ENCODE measurements at regions not wholly inside any gene's neighbourhood (a gene's known extent, or its start where the extent isn't known, plus 50 kb on each side); places are given as distances from the start of the nearest gene placed in this dataset.

DNA sequence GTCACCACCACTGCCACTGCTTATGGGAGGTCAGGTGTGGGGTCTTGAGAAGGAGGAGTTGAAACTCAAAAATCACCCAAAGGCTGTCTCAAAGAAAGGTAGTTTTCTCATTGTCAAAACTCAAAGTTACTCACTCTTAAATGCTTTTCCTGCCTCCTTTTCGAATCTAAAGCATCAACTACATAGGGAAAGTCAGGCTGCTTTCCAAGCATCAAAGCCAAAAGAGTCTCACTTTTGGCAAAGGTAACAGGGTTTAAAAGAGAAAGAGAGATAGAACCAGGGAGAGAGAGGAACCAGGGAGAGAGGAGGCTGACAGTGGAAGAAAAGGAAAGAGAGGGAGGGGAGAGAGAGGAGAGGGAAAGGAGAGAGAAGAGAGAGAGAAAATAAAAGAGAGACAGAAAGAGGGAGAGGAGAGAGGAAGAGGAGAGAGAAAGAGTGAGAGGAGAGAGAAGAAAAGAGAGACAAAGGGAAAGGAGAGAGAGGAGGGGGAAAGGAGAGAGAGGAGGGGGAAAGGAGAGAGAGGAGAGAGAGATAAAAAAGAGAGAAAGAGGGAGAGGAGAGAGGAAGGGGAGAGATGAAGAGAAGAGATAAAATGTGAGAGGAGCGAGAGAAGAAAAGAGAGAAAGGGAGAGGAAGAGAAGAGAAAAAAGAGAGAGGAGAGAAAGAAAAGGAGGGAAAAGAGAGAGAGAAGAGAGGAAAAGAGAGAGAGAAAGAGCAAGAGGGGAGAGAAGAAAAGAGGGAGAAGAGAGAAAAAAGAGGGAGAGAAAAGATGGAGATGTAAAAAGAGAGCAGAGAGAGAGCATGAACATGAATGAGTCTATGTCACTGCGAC is 262.0 kb upstream of the TSHZ3 start:
- no peak for DNase-seq

DNA sequence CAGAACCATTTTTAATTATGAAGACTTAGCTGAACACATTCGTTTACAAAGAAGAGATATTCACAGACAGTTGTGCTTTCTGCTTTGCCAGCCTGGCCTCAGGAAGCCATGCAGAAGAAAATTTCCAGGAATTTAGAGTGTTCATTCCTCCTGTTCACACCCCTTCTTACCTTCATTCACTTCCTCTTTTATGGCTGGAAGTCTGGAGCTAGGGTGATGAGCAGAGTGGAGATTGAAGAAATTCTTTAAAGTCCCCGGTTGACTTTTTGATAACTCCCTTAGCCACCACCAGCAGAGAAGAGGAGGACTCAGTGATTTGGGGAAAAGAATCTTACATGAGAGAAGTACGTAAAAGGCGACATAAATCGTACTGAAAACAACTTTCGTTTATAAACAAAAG is 263.6 kb upstream of the TSHZ3 start:
- DNase-seq, result no peak

DNA sequence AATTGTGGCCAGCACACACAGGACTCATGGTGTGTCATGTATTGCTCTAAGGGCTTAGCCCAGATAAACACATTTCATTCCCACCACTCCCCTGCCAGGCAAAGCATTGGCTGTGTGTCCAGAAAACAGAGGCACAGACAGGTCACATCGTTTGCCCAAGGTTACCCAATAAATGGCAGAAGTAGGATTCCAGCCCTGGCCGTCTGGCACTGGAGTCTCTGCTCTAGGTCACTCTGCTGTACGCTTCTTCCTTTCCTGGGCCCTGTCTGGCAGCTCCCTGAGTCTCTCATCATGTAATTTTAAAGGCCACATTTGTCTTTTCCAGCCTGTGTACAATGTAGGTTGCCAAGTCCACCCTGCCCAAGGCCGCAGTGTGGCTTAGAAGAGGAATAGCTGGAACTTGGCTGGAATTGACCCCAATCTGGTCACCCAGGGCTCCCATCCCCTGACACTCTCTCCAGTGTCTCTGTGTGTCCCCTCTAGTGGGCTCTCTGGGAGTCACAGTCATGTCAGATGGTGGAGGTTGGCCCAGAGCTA is 264.5 kb upstream of the TSHZ3 start:
- no peak for DNase-seq

DNA sequence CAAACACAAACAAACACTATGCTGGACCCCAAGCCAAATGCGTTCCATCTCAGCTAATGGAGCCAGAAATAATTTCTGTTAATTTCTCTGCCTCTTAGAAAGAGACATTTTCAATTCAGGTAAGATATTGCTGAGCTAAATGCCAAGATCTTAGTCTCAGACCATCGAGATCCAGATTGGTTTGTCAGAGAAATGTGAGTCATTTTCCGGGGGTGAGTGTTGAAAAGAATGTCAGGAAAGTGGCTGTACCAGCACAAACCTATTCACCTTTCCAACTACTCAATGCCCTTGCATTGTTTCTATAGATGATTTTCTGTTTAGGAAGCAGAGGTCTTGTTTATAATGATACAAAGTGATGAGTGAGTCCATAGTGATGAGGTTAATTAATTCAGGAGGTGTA is 266.8 kb upstream of the TSHZ3 start:
- no peak for DNase-seq

DNA sequence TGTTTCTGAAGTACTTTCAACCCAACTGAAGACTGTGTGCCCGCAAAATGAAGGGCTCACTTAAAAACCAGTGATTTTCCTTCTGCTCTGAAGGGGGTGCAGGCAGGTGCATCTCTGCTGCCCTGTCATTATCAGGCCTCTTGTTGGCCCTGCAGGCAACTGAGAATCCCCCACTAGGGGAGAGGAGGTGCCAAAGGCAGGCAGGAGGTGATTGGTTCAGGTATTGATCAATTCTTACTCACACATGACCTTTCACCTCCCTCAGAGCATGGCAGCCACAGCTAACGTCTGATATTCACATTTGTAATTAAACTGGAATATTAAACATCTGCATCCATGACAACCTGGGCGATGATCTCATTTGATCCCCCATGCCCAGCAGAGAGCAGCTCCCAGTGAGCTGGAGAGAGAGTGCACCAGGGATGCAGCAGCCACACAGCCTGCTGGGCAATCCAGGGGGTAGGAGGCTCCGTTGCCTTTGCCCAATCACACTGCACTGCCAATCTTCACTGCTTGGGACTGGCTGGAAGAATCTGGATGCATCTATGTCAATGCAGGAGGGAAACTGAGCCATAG is 267.9 kb upstream of the TSHZ3 start:
- no peak for DNase-seq

DNA sequence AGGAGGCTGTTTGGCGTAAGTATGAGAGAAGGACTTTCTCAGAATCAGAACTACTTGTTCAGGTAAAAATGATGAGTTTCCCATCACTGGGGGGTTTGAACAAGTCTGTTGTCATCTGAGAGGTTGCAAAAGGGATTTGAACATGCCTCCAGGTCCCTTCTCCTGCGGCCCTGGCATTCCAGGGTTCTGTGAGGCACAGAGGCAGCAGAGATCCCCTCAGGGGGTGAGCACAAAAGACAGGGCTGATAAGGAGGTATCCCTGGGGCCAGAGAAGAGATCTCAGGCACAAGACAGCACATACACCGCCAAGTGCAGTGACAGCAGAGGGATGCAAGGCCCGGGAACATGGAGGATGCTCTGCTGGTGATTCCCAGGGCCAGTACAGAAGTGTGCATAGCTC is 275.8 kb upstream of the TSHZ3 start:
- DNase-seq, result no peak

DNA sequence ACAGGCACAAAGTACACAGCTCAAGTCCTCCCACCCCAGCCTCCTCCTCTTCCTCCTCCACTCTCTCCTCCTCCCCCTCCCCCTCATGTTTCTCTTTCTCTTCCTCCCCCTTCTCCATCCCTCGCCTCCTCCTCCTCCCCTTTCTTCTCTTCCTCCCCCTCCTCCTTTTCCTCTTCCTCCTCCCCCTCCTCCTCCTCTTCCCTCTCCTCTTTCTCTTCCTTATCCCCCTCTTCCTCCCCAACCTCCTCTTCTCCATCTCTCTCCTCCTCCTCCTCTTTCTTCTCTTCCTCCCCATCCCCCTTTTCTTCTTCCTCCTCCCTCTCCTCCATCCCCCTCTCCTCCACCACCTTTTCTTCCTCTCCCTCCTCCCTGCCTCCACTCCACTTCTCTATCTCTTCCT is 276.3 kb upstream of the TSHZ3 start:
- DNase-seq, result no peak

DNA sequence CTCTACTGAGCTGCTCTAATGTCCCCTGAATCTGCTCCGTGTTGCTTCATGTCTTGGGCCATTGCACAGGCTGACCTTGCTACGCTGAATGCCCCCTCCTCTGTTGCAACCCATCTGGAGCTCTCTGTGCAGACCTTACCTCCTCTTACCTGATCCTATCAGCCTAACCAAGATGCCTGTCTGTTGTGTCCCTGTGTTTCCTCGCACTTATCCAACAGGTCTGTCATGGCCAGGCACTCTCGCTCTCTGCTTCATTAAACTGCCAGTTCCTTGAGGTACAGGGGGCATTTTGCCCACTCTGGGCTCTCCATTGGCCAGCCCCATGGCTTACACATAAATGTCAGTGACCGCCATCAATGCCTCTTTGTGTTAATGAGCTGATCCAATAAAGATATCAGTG is 277.7 kb upstream of the TSHZ3 start:
- DNase-seq, result no peak

DNA sequence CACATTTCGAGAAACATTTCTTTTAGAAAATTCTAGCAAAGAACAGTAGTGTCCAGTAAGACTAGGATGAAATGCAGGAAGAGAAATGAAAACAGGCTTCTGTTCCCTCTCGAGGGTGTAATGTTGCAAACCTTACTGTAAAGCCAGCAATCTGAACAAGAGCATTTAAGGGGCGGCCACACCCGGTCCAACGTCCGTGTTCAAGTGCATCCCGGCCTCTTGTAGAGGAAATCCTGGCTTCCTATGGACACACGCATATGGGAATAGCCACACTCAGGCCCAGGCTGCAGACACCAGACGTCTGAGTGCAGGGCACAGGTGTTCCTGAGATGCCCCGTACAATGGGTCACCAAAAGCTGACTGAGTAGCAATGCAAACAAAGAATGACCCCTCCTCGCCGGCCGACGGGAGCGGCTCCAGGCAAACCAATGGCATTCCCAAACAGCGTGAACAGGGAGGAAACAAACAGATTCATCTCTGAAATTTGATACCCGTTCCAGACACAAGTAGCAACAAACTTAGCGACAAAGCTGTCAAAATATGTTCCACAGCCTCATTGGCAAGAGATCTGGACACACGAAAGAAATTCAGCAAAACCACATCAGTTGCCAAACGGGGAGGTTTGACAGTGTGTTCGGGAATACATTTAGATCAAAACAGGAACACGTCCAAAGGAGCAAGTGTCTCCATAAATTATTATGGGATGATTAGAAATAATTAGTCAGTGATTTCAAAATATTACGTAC is 278.6 kb upstream of the TSHZ3 start:
- DNase-seq, result no peak

DNA sequence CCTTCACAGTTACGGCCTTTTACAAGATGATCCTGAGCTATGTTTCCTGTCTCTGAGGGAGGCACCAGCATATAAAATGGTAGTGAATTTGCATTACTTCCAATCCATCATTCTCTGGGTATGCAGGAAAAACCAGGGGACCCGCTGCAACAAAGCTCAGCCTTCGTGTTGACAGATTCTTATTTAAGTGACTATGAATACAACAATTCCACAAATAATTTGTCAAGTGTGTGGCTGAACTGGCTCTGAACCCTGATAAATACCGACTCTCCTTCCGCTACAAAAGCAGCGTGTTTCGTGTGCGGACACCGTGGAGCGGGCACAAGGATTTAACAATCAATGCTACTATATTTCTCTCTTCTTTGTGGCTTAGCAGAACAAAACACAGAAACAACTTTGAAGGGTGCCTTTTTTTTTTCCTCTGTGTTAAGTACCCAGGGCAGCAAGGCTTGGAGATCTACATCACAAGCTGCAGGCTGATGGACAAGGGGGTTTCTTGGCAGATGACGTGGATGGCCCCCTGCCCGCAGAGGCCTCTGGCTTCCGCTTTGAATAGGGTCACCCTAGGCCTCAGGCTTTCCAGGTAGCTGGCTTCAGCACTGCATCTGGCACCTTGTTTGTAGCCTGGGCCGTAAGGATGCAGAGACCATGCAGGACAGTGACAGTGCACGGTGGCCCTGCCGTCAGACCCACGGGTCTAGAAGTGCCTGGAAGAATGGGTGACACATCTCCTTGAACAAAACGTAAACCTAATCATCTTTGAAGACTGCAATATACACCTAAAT is 280.5 kb upstream of the TSHZ3 start:
- DNase-seq, result no peak

DNA sequence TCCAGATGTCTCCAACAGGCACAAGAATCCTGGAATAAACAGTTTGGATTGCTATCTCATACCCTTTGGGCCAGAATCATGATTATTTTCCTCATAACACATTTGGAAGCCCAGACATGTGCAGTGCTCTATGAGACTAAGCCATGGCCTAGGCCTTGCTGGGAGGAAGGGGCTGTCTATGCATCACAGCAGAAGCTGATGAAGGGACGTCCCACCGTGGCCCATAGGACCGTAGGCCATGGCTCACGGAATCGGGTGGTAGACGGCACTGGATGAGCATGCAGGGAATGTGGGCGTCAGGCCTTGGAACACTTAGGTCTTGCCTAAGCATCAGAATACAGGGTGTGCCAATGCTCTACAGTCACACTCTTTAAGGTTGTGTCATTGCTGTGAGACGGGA is 283.8 kb upstream of the TSHZ3 start:
- DNase-seq, result no peak

DNA sequence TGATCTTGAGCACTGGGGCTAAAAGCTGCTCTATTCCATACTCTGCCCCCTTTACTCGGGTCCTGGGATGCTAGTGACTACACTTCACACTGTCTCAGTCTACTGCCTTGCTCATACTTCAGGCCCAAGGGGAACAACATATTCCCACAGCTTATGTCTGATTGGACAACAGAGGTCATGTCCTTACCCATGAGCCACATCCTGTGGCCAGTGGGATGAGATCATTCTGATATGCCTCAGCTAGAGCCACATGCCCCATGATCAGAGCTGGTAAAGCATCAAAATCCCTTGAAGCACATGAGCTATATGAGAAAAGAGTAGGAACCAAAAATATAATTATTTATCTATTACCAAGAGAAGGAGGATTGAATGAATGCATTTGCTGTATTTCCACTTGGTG is 290.1 kb upstream of the TSHZ3 start:
- DNase-seq, result no peak

DNA sequence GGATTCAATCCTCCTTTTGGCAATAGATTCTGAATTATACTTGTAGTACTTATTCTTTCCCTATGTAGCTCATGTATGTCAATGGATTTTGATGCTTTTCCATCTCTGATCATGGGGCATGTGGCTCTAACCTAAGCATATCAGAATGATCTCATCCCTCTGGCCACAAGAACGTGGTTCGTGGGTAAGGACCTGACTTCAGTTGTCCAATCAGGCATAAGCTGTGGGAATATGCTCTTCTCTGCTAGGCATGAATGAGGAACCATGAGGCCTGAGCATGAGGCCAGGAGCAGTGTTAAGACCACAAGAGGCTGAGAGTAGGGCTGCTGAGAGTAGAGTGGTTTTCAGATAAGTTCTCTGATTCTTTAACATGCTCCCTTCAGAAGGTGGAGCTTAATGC is 292.4 kb upstream of the TSHZ3 start:
- no peak for DNase-seq

DNA sequence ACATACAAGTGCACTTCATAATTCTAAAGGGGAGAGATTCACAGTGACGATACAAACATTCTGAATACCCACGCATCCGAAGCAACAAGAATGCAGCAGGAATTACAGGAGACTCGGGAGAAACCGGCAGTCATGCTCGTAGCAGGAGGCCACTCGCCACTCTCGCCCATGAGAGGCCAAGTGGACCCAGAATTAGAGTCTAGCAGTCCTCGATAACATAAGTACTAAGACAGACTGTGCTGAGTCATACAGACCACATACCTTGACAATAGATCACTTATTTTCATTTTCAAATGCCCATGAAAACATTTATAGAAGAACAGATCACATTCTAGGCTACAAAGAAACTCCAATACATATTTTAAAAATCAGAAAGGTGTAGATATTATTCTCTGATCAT is 299.1 kb upstream of the TSHZ3 start:
- DNase-seq, result no peak

DNA sequence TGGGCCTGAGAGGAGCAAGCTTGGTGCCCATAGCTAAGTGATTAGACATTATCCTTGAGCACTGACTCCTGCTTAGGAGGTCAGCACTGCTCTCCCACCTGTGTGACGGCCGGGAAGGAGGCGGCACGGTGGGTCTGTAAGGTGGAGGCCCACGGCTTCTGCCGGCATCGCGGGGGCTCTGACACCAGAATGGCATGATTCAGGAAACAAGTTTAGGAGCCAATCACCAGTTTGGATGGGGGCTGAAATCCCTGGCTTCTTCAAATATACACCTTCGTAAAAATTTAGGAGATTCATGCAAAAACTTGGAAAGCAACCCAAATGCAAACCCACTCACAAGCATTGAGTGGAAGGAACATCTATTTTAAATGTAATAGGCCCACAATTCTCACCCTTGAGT is 307.3 kb upstream of the TSHZ3 start:
- no peak for DNase-seq

DNA sequence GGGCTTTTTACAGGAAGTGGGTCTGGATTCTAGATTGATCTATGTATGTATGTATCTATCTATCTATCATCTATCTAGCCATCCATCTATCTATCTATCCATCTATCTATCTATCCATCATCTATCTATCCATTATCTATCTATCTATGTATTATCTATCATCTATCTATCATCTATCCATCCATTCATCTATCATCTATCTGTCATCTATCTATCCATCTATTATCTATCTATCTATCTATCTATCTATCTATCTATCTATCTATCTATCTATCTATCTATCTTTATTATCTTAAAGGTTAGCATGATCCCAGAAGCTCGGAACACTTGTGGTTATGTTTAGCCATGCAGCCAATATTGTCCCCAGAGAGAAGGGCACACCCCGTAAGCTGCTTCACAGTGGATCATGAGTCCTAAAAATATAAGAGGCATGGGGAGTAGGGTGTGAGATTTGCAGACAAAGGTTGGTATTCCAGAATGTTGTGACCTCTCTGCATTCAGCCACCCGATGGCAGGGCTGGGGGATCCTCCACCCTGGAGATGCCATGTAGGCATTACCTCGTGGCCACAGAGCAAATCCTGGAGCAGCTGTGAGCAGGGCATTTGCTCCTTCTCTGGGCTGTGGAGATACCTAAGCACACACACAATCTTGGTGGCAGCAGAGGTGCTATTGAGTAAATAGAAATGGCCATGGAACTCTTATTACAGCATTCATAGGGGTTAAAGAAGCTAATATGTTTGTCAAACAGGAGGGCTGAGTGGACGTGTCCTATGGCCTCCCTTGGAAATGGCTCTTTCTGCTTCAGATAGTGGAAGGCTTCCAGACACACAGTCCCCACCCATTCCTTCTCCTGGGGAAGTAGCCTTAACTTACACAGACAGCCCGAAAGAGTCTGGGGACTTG is 310.0 kb upstream of the TSHZ3 start:
- no peak for DNase-seq

DNA sequence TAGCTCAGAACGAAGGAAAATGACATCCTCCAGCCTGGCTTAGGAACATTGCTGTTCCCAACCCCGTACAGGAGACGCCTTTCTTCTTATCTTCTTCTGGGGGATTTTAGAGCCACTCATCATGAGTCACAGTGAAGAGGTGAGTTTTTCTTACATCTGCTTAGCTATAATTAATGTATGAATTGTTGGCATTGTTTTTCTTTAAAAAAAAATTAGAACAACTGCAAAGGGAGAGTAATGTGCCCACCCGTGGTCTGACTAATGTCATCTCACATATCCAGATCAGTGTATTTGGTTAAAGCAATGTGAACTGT is 310.6 kb upstream of the TSHZ3 start:
- no peak for DNase-seq

DNA sequence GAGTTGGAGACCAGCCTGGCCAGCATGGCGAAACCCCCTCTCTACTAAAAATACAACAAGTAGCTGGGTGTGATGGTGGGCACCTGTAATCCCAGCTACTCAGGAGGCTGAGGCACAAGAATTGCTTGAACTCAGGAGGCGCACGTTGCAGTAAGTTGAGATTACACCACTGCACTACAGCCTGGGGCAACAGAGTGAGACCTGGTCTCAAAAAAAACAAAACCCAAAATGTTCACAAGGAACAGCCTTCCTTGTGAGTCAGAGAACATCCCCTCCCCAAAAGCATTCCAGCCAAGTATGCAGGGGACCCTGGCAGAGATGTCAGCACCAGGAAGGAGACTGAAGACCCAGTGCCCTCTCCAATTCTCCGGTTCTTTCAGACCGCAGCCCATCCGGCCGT is 314.9 kb upstream of the TSHZ3 start:
- no peak for DNase-seq

DNA sequence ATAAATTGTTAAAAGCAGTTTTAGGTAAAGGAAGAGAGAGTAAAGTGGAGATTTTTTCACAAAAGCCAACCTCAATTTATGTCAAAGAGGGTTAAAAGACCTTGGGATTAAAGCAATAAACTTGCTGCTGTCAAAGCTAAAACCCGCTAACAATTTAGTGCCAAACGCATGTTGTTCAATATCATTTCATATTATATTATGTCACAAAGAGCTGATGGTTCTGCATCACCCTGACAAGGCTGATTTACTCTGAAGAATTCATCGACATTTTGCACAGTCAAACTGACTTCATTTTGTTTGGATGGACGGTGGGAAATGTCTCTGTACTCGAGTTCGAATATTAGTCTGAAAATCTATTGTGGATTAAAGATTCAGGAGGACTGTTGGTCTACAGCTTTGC is 315.8 kb upstream of the TSHZ3 start:
- DNase-seq, result no peak

DNA sequence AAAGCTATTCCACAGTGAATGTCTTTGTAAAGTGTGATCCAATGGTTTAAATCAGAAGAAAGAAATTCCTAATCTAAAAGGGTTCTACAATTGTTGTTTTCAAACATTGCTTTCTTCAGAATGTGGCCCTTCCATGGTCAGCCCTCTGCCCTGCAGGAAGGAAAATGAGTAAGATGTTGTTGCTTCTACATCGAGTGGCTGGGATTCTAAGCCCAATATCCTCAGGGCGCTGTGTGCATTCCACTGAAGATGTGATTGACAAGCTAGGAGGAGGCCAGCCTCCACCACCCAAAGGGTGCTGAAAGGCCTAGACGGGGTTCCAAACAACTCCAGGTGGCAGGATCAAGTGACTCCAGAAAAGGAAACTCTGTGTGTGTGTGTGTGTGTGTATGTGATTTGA is 316.9 kb upstream of the TSHZ3 start:
- DNase-seq, result no peak

DNA sequence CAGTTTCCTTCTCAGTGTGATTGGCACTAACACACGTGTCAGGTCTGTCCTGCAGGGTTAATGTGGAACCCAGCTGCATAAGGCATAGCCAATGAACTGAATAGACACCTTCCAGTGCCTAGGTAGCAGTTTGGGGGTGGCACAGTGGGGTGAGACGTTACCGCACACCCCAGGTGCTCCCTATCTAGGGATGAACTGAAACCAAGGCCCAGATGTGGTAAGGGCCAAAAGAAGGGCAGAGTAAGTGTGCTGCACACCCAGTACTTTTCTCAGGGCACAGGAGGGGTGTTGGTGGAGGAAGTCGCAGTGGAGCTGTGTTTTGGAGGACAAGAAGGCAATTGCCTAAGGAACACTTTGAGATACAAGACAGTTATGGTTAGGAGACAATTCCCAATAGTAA is 317.9 kb upstream of the TSHZ3 start:
- no peak for DNase-seq

DNA sequence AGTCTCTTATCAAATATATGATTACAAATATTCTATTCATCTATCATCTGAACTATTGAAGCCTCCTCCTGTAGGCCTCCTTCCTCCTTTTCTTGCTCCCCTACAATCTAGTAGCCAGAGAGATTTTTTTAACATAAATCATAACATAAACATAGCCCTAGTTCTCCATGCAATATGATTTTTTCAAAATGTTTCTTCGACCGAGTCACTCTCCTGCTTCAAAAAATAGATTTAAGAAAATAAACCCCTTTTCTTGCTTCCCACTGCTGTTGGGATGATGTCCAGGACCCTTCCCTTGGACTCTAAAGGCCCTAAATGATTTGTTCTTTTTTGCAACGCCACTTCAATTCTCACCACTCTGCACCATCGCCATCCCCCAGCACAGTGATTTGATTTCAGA is 319.7 kb upstream of the TSHZ3 start:
- DNase-seq, result no peak

Measured in amniotic stem cell (primary cell).